ENCODE measurements at regions not wholly inside any gene's neighbourhood (a gene's known extent, or its start where the extent isn't known, plus 50 kb on each side); places are given as distances from the start of the nearest gene placed in this dataset.
A peak's percentile ranks its signal among the peaks of the same experiment; 100 is the strongest.

DNA sequence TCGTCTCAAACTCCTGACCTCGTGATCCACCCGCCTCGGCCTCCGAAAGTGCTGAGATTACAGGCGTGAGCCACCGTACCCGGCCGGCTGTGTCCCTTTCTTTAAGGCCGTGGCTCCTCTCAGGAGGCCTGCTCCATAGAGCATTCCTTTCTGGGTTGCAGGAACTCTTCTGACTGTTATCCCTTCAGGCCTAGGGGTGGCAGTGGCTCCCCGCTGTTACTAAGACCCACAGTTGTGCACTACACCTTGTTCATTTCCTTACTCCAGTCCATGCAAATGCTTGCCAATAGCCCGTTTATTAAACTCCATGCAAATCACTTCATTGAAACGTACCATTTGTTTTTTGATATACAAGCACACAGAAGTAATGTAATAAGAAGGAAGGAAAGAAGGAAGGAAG, 234.7 kb downstream of the BCAT1 start:
- Histone ChIP-seq H3K79me2 (ENCODE audit: control insufficient read depth, insufficient read depth, low read length) (no peaks in the 10 kb centered on the region), H3K4me2 (ENCODE audit: insufficient read depth, low read length) (no peak overlapping the region), H3K4me3 (no peak overlapping the region), H3K36me3 (ENCODE audit: control insufficient read depth, insufficient read depth, low read length) (no peaks in the 10 kb centered on the region), H3K9me3 (replicated peaks; ENCODE audit: control insufficient read depth, insufficient read depth, low read depth, low read length) (no peaks in the 10 kb centered on the region), H3K27me3 (ENCODE audit: control insufficient read depth in 2 of 2, insufficient read depth in 2 of 2, low read length in 2 of 2) (no peaks in the 10 kb centered on the region), H2AFZ (ENCODE audit: low read depth, low read length) (no peak overlapping the region), H3K4me1 (replicated peaks in 1 of 2; ENCODE audit: control insufficient read depth in 2 of 2, insufficient read depth in 2 of 2, low read length in 2 of 2) (peaks cover 0 to 5% of the 10 kb centered on the region in 2 experiments; a peak in 3 of 5 replicates), H3K9ac (ENCODE audit: insufficient read depth in 1 of 2, low read depth in 2 of 2, low read length in 2 of 2) (no peak overlapping the region), H4K20me1 (replicated peaks; ENCODE audit: control insufficient read depth, insufficient read depth, low read length) (no peaks in the 10 kb centered on the region), H3K27ac (ENCODE audit: extremely low read depth, low read depth, low read length) (no peak overlapping the region), H3K9me1 (ENCODE audit: control insufficient read depth, insufficient read depth, low read length) (no peaks in the 10 kb centered on the region)
- ATAC-seq (no peak), DNase-seq (ENCODE audit: extremely low read depth in 1 of 4, low spot score in 3 of 4) (no peak), FAIRE-seq (no peak)
- ChIA-PET CTCF (ENCODE audit: low intra/inter-chr PET ratio) (interaction anchor here (0.7 kb wide), 1 partner anchor 65 kb away, joined by 3 read pairs; no protein-coding TSS in a partner anchor), POLR2A (no interaction called here)
- in situ Hi-C loops (cut with MboI): no loop called here
- TF ChIP-seq, protein P1, sequence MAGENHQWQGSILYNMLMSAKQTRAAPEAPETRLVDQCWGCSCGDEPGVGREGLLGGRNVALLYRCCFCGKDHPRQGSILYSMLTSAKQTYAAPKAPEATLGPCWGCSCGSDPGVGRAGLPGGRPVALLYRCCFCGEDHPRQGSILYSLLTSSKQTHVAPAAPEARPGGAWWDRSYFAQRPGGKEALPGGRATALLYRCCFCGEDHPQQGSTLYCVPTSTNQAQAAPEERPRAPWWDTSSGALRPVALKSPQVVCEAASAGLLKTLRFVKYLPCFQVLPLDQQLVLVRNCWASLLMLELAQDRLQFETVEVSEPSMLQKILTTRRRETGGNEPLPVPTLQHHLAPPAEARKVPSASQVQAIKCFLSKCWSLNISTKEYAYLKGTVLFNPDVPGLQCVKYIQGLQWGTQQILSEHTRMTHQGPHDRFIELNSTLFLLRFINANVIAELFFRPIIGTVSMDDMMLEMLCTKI (IDR thresholded peaks at IDR 0.05; ENCODE audit: partially characterized antibody): no peak
- TF ChIP-seq NCOA6 (IDR thresholded peaks at IDR 0.05) (no peak), MXI1 (IDR thresholded peaks at IDR 0.05; ENCODE audit: low read depth, low read length) (no peak), NFIC (IDR thresholded peaks at IDR 0.05) (no peak), POLR2AphosphoS2 (IDR thresholded peaks at IDR 0.05; ENCODE audit: low read length) (no peak), ZBED1 (IDR thresholded peaks at IDR 0.05) (no peak), RAD21 (CRISPR knock-in tag; conservative IDR thresholded peaks at IDR 0.05 in 1 of 2, IDR thresholded peaks at IDR 0.05 in 1 of 2) (peak in 1 of 2 experiments; percentile 22; a peak in 1 of 4 replicates)
- TF ChIP-seq, protein P2, sequence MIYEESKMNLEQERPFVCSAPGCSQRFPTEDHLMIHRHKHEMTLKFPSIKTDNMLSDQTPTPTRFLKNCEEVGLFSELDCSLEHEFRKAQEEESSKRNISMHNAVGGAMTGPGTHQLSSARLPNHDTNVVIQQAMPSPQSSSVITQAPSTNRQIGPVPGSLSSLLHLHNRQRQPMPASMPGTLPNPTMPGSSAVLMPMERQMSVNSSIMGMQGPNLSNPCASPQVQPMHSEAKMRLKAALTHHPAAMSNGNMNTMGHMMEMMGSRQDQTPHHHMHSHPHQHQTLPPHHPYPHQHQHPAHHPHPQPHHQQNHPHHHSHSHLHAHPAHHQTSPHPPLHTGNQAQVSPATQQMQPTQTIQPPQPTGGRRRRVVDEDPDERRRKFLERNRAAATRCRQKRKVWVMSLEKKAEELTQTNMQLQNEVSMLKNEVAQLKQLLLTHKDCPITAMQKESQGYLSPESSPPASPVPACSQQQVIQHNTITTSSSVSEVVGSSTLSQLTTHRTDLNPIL (CRISPR knock-in tag; IDR thresholded peaks at IDR 0.05): no peak
- 84% methylated on average over 7 of the region's 13 CpGs for WGBS (ENCODE audit: insufficient coverage, low coverage, missing lambda C conversion rate)
- BruUV-seq (replicated peaks): no TSS peak
- intact Hi-C loops (cut with micrococcal nuclease): no loop called here
